ENCODE measurements at regions not wholly inside any gene's neighbourhood (a gene's known extent, or its start where the extent isn't known, plus 50 kb on each side); places are given as distances from the start of the nearest gene placed in this dataset.
"Not testable (repeated sequence)": the region's sequence is repeated elsewhere in the genome, so short reads cannot be mapped to it uniquely, and the experiment has no call there.

GRCh38 chr1:29391362-29391880, 155.1 kb downstream of the PTPRU start:
- no peak for DNase-seq (ENCODE audit: low spot score)

GRCh38 chr1:29390491-29391361, 154.4 kb downstream of the PTPRU start:
- no peak for DNase-seq (ENCODE audit: low spot score)

GRCh38 chr1:29390075-29390474, 153.8 kb downstream of the PTPRU start:
- no peak for DNase-seq (ENCODE audit: low spot score)

- DNase-seq (ENCODE audit: low spot score): no peak
These were observed 153.3 kb downstream of the PTPRU start for GRCh38 chr1:29389533-29390041.

GRCh38 chr1:29388884-29389283, 152.6 kb downstream of the PTPRU start:
- no peak for DNase-seq (ENCODE audit: low spot score)

- no peak for DNase-seq (ENCODE audit: low spot score)
These were observed 151.8 kb downstream of the PTPRU start for GRCh38 chr1:29388170-29388569.

- DNase-seq (ENCODE audit: low spot score): no peak
These were observed 150.9 kb downstream of the PTPRU start for GRCh38 chr1:29387210-29387609.

- DNase-seq (ENCODE audit: low spot score): not testable (repeated sequence)
These were observed 150.1 kb downstream of the PTPRU start for GRCh38 chr1:29386453-29386852.

- DNase-seq (ENCODE audit: low spot score): no peak
These were observed 149.6 kb downstream of the PTPRU start for GRCh38 chr1:29385966-29386365.

- DNase-seq (ENCODE audit: low spot score): no peak
These were observed 148.2 kb downstream of the PTPRU start for GRCh38 chr1:29384496-29385015.

GRCh38 chr1:29383746-29384371, 147.5 kb downstream of the PTPRU start:
- DNase-seq (ENCODE audit: low spot score): no peak

- DNase-seq (ENCODE audit: low spot score): no peak
These were observed 146.8 kb downstream of the PTPRU start for GRCh38 chr1:29382851-29383745.

GRCh38 chr1:29381426-29381825, 145.1 kb downstream of the PTPRU start:
- no peak for DNase-seq (ENCODE audit: low spot score)

- no peak for DNase-seq (ENCODE audit: low spot score)
These were observed 144.2 kb downstream of the PTPRU start for GRCh38 chr1:29380532-29380931.

- peak; percentile 32 for DNase-seq (ENCODE audit: low spot score)
These were observed 143.2 kb downstream of the PTPRU start for GRCh38 chr1:29379443-29380073.
